SK-N-SH treated with all-trans-retinoic acid at 6 μM for 48 hours (cell line): ENCODE measurements at regions not wholly inside any gene's neighbourhood (a gene's known extent, or its start where the extent isn't known, plus 50 kb on each side); places are given as distances from the start of the nearest gene placed in this dataset.
"Not testable (repeated sequence)": the region's sequence is repeated elsewhere in the genome, so short reads cannot be mapped to it uniquely, and the experiment has no call there.

Experiments used
- ATAC-seq: fragments of 200-7000 bp; cut with Tn5 transposase; 3 replicates; pipeline ENCODE4 v1.9.1; 2020; ENCODE audit warnings: mild to moderate bottlenecking, moderate library complexity
- ARNTL ChIP-seq: fragments of 450-650 bp; formaldehyde crosslinking; IDR thresholded peaks from 2 replicates; pipeline ENCODE4 v1.5.0; 2020; ENCODE audit warnings: low read depth, mild to moderate bottlenecking, moderate library complexity, borderline replicate concordance
- BACH2 ChIP-seq: fragments of 250-450 bp; sonication (Bioruptor Pico); IDR thresholded peaks from 2 replicates; pipeline ENCODE4 v1.9.0; 2021; ENCODE audit warnings: mild to moderate bottlenecking, borderline replicate concordance
- CSDC2 ChIP-seq: fragments of 250-450 bp; sonication (Bioruptor Pico); IDR thresholded peaks from 2 replicates; pipeline ENCODE4 v1.5.0; 2020; ENCODE audit warnings: mild to moderate bottlenecking, moderate library complexity
- ESRRG ChIP-seq: fragments of 250-450 bp; sonication (Bioruptor Pico); IDR thresholded peaks from 2 replicates; pipeline ENCODE4 v1.6.1; 2021; ENCODE audit warnings: mild to moderate bottlenecking
- GLIS3 ChIP-seq: fragments of 250-450 bp; sonication (Bioruptor Pico); IDR thresholded peaks from 2 replicates; pipeline ENCODE4 v1.5.0; 2020; ENCODE audit warnings: mild to moderate bottlenecking, moderate library complexity
- ISL1 ChIP-seq: fragments of 250-450 bp; sonication (Bioruptor Pico); IDR thresholded peaks from 2 replicates; pipeline ENCODE4 v2.1.2; 2022; ENCODE audit warnings: mild to moderate bottlenecking, moderate library complexity
- PPARA ChIP-seq: fragments of 250-450 bp; sonication (Bioruptor Pico); IDR thresholded peaks from 2 replicates; pipeline ENCODE4 v1.5.0; 2020; ENCODE audit warnings: mild to moderate bottlenecking, borderline replicate concordance
- RARB ChIP-seq: fragments of 250-450 bp; sonication (Bioruptor Pico); IDR thresholded peaks from 2 replicates; pipeline ENCODE4 v1.8.0; 2021; ENCODE audit warnings: mild to moderate bottlenecking, moderate library complexity
- SNAI2 ChIP-seq: fragments of 250-450 bp; sonication (Bioruptor Pico); IDR thresholded peaks from 2 replicates; pipeline ENCODE4 v1.5.0; 2020; ENCODE audit warnings: mild to moderate bottlenecking, moderate library complexity
- TCF4 ChIP-seq: fragments of 250-450 bp; sonication (Bioruptor Pico); IDR thresholded peaks from 2 replicates; pipeline ENCODE4 v1.8.0; 2021; ENCODE audit warnings: mild to moderate bottlenecking, moderate library complexity, borderline replicate concordance
- TOX ChIP-seq: fragments of 250-450 bp; sonication (Bioruptor Pico); IDR thresholded peaks from 2 replicates; pipeline ENCODE4 v1.8.0; 2021; ENCODE audit warnings: mild to moderate bottlenecking, moderate library complexity, borderline replicate concordance
- ZC3H10 ChIP-seq: fragments of 250-450 bp; sonication (Bioruptor Pico); IDR thresholded peaks from 2 replicates; pipeline ENCODE4 v1.5.1; 2021; ENCODE audit warnings: mild to moderate bottlenecking, moderate library complexity
- ZFP3 ChIP-seq: fragments of 250-450 bp; sonication (Bioruptor Pico); IDR thresholded peaks from 2 replicates; pipeline ENCODE4 v1.5.0; 2020; ENCODE audit warnings: mild to moderate bottlenecking, moderate library complexity
- ZFP30 ChIP-seq: fragments of 450-650 bp; formaldehyde crosslinking; IDR thresholded peaks from 2 replicates; pipeline ENCODE4 v1.5.0; 2022; ENCODE audit warnings: mild to moderate bottlenecking, moderate library complexity
- ZNF70 ChIP-seq: fragments of 450-650 bp; formaldehyde crosslinking; IDR thresholded peaks from 2 replicates; pipeline ENCODE4 v1.5.0; 2020; ENCODE audit warnings: mild to moderate bottlenecking, moderate library complexity
- ZNF8 ChIP-seq: fragments of 450-650 bp; formaldehyde crosslinking; IDR thresholded peaks from 2 replicates; pipeline ENCODE4 v1.5.0; 2020; ENCODE audit warnings: mild to moderate bottlenecking, moderate library complexity
- TF ChIP-seq, protein P1 (sequence below): fragments of 250-450 bp; sonication (Bioruptor Pico); IDR thresholded peaks from 2 replicates; pipeline ENCODE4 v1.8.0; 2020; ENCODE audit warnings: mild to moderate bottlenecking, moderate library complexity, borderline replicate concordance
- TF ChIP-seq, protein P2 (sequence below): fragments of 250-450 bp; sonication (Bioruptor Pico); IDR thresholded peaks from 2 replicates; pipeline ENCODE4 v1.8.0; 2021; ENCODE audit warnings: low read depth, mild to moderate bottlenecking, moderate library complexity, borderline replicate concordance
- TF ChIP-seq, protein P3 (sequence below): fragments of 250-450 bp; sonication (Bioruptor Pico); IDR thresholded peaks from 2 replicates; pipeline ENCODE4 v1.5.0; 2020; ENCODE audit warnings: mild to moderate bottlenecking, moderate library complexity
- TF ChIP-seq, protein P4 (sequence below): fragments of 250-450 bp; sonication (Bioruptor Pico); IDR thresholded peaks from 2 replicates; pipeline ENCODE4 v1.5.1; 2021; ENCODE audit warnings: mild to moderate bottlenecking, moderate library complexity
- TF ChIP-seq, protein P5 (sequence below): fragments of 250-450 bp; sonication (Bioruptor Pico); IDR thresholded peaks from 2 replicates; pipeline ENCODE4 v1.5.1; 2020; ENCODE audit warnings: low read depth, mild to moderate bottlenecking, moderate library complexity

DNA sequence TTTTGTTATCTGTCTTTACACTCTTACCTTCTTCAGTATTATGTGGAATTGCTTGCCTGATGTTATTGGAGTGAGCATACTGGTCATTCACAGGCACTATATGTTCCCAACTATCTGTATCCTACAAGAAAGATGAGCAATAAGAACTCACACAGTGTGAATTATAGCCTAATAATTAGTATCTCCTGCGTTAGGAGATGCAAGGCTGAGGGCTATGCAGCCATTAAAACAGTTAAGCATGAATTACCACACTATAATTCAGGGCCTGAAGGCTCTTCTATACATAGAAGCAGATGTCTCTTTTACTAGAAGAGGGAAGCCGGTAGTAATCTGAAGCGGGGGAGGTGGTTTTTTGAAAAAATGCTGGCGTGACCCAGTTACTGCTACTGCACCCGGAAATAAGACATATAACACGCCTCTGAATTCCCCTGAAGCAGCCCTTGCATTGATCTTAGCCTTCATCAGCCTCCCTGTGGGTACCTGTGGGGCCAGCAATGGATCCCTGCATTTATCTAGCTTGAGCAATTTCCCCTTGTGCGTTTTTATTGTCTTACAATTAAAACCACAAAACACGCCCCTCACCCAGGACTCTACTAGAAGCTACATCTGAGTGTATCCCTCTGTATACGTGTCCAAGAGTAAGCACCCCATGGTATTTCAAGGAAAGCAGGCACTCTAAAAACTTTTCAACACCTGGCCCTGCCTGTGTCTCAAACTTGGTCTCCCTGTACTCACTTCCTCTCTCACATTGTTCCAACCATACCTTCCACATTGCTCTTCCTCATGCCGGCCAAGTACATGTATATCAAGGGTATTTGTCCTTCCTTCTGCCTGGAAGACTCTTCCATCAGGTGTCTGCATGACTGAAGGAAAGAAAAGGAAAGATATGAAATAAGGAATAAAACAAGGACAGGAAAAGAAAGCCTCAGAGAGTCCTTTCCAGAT lies 210.9 kb upstream of the ARID2 start (continued):
- TF ChIP-seq, protein P1, sequence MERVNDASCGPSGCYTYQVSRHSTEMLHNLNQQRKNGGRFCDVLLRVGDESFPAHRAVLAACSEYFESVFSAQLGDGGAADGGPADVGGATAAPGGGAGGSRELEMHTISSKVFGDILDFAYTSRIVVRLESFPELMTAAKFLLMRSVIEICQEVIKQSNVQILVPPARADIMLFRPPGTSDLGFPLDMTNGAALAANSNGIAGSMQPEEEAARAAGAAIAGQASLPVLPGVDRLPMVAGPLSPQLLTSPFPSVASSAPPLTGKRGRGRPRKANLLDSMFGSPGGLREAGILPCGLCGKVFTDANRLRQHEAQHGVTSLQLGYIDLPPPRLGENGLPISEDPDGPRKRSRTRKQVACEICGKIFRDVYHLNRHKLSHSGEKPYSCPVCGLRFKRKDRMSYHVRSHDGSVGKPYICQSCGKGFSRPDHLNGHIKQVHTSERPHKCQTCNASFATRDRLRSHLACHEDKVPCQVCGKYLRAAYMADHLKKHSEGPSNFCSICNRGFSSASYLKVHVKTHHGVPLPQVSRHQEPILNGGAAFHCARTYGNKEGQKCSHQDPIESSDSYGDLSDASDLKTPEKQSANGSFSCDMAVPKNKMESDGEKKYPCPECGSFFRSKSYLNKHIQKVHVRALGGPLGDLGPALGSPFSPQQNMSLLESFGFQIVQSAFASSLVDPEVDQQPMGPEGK = no peak
- TF ChIP-seq TOX (CRISPR knock-in tag) (no peak), ZC3H10 (CRISPR knock-in tag) (no peak), SNAI2 (no peak)
- TF ChIP-seq, protein P2, sequence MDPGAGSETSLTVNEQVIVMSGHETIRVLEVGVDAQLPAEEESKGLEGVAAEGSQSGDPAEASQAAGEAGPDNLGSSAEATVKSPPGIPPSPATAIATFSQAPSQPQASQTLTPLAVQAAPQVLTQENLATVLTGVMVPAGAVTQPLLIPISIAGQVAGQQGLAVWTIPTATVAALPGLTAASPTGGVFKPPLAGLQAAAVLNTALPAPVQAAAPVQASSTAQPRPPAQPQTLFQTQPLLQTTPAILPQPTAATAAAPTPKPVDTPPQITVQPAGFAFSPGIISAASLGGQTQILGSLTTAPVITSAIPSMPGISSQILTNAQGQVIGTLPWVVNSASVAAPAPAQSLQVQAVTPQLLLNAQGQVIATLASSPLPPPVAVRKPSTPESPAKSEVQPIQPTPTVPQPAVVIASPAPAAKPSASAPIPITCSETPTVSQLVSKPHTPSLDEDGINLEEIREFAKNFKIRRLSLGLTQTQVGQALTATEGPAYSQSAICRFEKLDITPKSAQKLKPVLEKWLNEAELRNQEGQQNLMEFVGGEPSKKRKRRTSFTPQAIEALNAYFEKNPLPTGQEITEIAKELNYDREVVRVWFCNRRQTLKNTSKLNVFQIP (CRISPR knock-in tag) = no peak

DNA sequence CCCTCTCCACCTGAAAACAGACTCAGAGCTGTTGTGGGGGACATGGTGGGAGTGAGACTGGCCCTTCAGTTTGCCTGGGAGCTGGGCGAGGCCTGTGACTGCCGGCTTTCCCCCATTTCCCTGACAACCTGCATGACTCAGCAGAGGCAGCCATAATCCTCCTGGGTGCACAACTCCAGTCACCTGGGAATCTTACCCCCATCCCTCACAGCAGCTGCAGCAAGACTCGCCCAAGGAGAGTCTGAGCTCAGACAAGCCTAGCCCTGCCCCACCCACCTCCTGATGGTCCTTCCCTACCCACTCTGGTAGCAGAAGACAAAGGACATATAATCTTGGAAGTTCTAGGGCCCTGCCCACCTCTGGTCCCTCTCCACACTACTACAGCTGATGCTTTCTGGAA lies 207.3 kb upstream of the ARID2 start:
- TF ChIP-seq TOX (CRISPR knock-in tag) = no peak
- TF ChIP-seq PPARA (CRISPR knock-in tag) = no peak
- TF ChIP-seq ZNF70 (CRISPR knock-in tag) = no peak
- no peak for TF ChIP-seq ESRRG (CRISPR knock-in tag)
- TF ChIP-seq, protein P3, sequence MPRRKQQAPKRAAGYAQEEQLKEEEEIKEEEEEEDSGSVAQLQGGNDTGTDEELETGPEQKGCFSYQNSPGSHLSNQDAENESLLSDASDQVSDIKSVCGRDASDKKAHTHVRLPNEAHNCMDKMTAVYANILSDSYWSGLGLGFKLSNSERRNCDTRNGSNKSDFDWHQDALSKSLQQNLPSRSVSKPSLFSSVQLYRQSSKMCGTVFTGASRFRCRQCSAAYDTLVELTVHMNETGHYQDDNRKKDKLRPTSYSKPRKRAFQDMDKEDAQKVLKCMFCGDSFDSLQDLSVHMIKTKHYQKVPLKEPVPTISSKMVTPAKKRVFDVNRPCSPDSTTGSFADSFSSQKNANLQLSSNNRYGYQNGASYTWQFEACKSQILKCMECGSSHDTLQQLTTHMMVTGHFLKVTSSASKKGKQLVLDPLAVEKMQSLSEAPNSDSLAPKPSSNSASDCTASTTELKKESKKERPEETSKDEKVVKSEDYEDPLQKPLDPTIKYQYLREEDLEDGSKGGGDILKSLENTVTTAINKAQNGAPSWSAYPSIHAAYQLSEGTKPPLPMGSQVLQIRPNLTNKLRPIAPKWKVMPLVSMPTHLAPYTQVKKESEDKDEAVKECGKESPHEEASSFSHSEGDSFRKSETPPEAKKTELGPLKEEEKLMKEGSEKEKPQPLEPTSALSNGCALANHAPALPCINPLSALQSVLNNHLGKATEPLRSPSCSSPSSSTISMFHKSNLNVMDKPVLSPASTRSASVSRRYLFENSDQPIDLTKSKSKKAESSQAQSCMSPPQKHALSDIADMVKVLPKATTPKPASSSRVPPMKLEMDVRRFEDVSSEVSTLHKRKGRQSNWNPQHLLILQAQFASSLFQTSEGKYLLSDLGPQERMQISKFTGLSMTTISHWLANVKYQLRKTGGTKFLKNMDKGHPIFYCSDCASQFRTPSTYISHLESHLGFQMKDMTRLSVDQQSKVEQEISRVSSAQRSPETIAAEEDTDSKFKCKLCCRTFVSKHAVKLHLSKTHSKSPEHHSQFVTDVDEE (CRISPR knock-in tag) = no peak
- no peak for TF ChIP-seq TCF4 (CRISPR knock-in tag)
- TF ChIP-seq CSDC2 = no peak
- TF ChIP-seq SNAI2 = no peak
- TF ChIP-seq ZNF8 (CRISPR knock-in tag) = no peak
- no peak for TF ChIP-seq ISL1 (CRISPR knock-in tag)
- TF ChIP-seq, protein P1 = no peak
- TF ChIP-seq GLIS3 = no peak
- TF ChIP-seq ARNTL (CRISPR knock-in tag) = no peak
- TF ChIP-seq, protein P4, sequence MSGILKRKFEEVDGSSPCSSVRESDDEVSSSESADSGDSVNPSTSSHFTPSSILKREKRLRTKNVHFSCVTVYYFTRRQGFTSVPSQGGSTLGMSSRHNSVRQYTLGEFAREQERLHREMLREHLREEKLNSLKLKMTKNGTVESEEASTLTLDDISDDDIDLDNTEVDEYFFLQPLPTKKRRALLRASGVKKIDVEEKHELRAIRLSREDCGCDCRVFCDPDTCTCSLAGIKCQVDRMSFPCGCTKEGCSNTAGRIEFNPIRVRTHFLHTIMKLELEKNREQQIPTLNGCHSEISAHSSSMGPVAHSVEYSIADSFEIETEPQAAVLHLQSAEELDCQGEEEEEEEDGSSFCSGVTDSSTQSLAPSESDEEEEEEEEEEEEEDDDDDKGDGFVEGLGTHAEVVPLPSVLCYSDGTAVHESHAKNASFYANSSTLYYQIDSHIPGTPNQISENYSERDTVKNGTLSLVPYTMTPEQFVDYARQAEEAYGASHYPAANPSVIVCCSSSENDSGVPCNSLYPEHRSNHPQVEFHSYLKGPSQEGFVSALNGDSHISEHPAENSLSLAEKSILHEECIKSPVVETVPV (CRISPR knock-in tag) = no peak
- no peak for TF ChIP-seq ZC3H10 (CRISPR knock-in tag)
- TF ChIP-seq ZFP30 (CRISPR knock-in tag) = no peak
- TF ChIP-seq BACH2 (CRISPR knock-in tag) = no peak
- no peak for TF ChIP-seq RARB (CRISPR knock-in tag)
- no peak for TF ChIP-seq ZFP3 (CRISPR knock-in tag)
- TF ChIP-seq, protein P5, sequence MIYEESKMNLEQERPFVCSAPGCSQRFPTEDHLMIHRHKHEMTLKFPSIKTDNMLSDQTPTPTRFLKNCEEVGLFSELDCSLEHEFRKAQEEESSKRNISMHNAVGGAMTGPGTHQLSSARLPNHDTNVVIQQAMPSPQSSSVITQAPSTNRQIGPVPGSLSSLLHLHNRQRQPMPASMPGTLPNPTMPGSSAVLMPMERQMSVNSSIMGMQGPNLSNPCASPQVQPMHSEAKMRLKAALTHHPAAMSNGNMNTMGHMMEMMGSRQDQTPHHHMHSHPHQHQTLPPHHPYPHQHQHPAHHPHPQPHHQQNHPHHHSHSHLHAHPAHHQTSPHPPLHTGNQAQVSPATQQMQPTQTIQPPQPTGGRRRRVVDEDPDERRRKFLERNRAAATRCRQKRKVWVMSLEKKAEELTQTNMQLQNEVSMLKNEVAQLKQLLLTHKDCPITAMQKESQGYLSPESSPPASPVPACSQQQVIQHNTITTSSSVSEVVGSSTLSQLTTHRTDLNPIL (CRISPR knock-in tag) = no peak

DNA sequence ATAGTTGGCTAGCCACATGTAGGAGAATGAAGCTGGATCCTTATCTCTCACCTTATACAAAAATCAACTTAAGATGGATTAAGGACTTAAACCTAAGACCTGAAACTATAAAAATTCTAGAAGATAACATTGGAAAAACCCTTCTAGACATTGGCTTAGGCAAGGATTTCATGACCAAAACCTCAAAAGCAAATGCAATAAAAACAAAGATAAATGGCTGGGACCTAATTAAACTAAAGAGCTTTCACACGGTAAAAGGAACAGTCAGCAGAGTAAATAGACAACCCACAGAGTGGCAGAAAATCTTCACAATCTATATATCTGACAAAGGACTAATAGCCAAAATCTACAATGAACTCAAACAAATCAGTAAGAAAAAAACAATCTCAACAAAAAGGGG lies 202.7 kb upstream of the ARID2 start:
- not testable (repeated sequence) for ATAC-seq

More for the DNA sequence above, 207.3 kb upstream of the ARID2 start:
- ATAC-seq = no peak
